ENCODE measurements at regions not wholly inside any gene's neighbourhood (a gene's known extent, or its start where the extent isn't known, plus 50 kb on each side); places are given as distances from the start of the nearest gene placed in this dataset.

DNA sequence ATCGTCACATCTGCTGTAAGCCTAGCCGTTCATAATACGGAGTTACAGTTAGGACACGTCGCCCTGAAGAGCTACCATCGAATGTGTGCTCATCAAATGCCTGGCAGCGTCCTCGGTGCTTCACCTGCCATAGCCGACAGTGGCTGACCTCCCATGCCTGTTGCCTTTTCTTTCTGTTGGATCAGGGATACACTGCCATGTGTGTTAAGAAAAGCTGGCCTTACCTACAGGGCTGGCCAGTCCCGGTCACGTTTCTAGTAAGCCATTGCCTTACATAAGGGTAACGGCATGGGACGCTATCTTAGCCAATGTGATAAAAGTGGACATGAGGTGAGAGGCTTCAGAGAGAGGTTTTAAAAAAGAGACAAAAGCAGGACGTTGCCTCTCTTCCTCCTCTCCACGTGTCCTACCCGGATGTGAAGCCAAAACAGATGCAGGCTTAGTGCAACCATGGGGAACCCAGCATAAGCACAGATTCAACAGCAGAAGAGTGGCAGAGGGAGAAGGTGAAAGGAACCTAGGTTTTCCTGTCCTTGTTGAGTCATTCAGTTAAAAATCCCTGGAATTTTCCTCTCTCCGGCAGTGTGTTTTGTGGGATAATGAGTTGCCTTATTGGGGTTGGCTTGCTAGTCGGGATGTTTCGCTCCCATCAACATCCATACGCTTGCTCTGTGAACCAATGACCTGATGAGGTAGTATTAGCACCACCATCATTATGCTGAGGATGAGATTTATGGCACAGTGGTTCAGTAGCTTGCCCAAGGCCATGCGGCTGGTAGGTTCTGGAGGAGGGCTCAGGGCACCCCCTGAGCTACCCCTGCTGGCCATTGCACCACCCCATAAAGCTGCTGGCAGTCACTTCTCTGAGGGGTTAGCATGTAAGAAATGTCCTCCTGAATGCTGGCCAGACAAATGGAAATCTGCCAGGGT is 67.4 kb upstream of the B3GAT1 start:
- Histone ChIP-seq H3K9me3 (no peaks in the 10 kb centered on the region), H3K4me1 (no peaks in the 10 kb centered on the region), H3K27me3 (peaks cover 0 to 87% (median 5%) of the 10 kb centered on the region in 9 donors), H3K36me3 (no peaks in the 10 kb centered on the region), H3K4me3 (no peak overlapping the region), H3K27ac (no peak overlapping the region)
- intact Hi-C loops (cut with DNase I), result loop anchor here in 1 of 10 donors (5.0 kb wide), 1 partner anchor 53 kb away; no protein-coding TSS in a partner anchor
- TF ChIP-seq, protein P1, sequence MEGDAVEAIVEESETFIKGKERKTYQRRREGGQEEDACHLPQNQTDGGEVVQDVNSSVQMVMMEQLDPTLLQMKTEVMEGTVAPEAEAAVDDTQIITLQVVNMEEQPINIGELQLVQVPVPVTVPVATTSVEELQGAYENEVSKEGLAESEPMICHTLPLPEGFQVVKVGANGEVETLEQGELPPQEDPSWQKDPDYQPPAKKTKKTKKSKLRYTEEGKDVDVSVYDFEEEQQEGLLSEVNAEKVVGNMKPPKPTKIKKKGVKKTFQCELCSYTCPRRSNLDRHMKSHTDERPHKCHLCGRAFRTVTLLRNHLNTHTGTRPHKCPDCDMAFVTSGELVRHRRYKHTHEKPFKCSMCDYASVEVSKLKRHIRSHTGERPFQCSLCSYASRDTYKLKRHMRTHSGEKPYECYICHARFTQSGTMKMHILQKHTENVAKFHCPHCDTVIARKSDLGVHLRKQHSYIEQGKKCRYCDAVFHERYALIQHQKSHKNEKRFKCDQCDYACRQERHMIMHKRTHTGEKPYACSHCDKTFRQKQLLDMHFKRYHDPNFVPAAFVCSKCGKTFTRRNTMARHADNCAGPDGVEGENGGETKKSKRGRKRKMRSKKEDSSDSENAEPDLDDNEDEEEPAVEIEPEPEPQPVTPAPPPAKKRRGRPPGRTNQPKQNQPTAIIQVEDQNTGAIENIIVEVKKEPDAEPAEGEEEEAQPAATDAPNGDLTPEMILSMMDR (IDR thresholded peaks at IDR 0.05), result no peak
- TF ChIP-seq POLR2A (IDR thresholded peaks at IDR 0.05), result no peak
- DNase-seq (no peak), ATAC-seq (no peak)
- WGBS, 4 donors, result 76 to 79% (median 78%) methylated on average over 21 of the region's 21 CpGs

DNA sequence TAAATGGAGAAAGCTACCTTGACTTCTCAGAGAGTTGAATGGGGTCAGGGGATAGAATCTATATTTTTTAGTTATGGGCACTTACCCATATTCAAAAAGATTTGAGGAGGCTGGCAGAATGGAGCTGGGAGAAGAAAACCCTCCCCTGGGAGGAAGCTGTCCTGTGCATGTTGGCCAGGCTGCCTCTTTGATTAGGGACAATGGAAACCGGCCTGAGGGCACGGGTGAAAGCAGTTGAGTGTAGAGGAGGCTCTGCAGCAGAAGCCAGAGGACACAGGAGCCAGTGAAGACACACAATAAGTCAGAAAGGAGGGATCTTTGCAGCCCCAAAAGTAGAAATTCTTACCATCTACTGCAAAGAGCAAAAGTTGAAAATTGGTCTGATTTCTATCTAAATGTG is 66.6 kb upstream of the B3GAT1 start:
- H3K4me3 ChIP-seq, result no peak overlapping the region
- H3K27ac ChIP-seq, result no peak overlapping the region
- intact Hi-C loops (cut with DNase I), result no loop called here
- TF ChIP-seq, protein P1 (IDR thresholded peaks at IDR 0.05), result no peak
- TF ChIP-seq POLR2A (IDR thresholded peaks at IDR 0.05), result no peak
- ATAC-seq, result no peak
- no peak for DNase-seq
- H3K9me3 ChIP-seq, result no peaks in the 10 kb centered on the region
- no peaks in the 10 kb centered on the region for H3K4me1 ChIP-seq
- no peaks in the 10 kb centered on the region for H3K36me3 ChIP-seq
- 12 to 42% (median 27%) methylated on average over 2 of the region's 2 CpGs for WGBS, 4 donors
- peaks cover 0 to 89% (median 5%) of the 10 kb centered on the region in 9 donors for H3K27me3 ChIP-seq

DNA sequence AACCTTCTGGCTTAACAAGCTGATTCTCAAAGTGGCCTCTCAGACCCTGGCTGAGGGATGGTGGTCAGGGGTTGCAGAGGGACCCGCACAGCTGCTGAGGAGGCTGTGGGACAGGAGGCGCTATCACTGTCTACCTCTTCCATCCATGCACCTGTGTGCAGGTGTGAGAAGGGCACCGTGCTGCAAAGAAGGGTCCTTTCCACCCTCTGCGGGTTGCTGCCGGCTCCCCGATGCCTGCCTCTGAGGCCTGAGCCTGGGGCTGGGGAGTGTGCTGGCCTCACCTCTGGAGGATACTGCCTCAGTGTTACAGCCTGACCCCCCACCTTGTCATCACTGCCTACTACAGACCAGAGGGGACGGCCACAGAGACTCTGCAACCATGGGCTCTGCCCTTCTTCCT is 66.1 kb upstream of the B3GAT1 start:
- H3K27me3 ChIP-seq, result peaks cover 0 to 89% (median 5%) of the 10 kb centered on the region in 9 donors
- no peak for ATAC-seq
- H3K4me1 ChIP-seq, result no peaks in the 10 kb centered on the region
- 77 to 81% (median 79%) methylated on average over 7 of the region's 7 CpGs for WGBS, 4 donors
- no peak for DNase-seq
- no peaks in the 10 kb centered on the region for H3K9me3 ChIP-seq
- no peak overlapping the region for H3K4me3 ChIP-seq
- intact Hi-C loops (cut with DNase I), result no loop called here
- no peak overlapping the region for H3K27ac ChIP-seq
- TF ChIP-seq, protein P1 (IDR thresholded peaks at IDR 0.05), result no peak
- TF ChIP-seq POLR2A (IDR thresholded peaks at IDR 0.05), result no peak
- no peaks in the 10 kb centered on the region for H3K36me3 ChIP-seq

DNA sequence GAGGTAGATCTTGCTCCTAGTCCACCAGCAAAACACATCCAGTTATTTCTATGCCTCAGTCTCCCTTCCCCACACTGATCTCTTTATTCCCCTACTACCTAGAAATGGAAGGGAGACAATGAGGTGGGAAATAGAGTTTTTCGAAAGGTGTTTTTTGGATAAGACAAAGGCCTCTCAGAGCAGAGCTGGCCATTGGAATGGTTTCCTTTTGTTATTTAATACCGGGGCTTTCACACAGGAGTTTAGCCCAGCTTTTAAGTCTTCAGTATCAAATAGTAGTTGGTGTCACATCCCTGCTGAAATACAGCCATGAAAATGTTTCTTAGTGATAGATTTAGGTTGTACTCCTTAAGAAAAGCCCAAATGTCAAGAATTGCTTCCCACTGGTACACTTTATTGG is 65.4 kb upstream of the B3GAT1 start:
- no peak overlapping the region for H3K4me3 ChIP-seq
- no peak overlapping the region for H3K27ac ChIP-seq
- intact Hi-C loops (cut with DNase I), result no loop called here
- no peak for ATAC-seq
- TF ChIP-seq, protein P1 (IDR thresholded peaks at IDR 0.05), result no peak
- TF ChIP-seq POLR2A (IDR thresholded peaks at IDR 0.05), result no peak
- WGBS, 4 donors, result 41 to 68% (median 49%) methylated on average over 2 of the region's 2 CpGs
- H3K4me1 ChIP-seq, result no peaks in the 10 kb centered on the region
- no peak for DNase-seq
- H3K36me3 ChIP-seq, result no peaks in the 10 kb centered on the region
- H3K27me3 ChIP-seq, result peaks cover 0 to 89% (median 6%) of the 10 kb centered on the region in 9 donors
- no peaks in the 10 kb centered on the region for H3K9me3 ChIP-seq

Measured in heart left ventricle (tissue), 16 donors.